ENCODE measurements at regions not wholly inside any gene's neighbourhood (a gene's known extent, or its start where the extent isn't known, plus 50 kb on each side); places are given as distances from the start of the nearest gene placed in this dataset.

DNA sequence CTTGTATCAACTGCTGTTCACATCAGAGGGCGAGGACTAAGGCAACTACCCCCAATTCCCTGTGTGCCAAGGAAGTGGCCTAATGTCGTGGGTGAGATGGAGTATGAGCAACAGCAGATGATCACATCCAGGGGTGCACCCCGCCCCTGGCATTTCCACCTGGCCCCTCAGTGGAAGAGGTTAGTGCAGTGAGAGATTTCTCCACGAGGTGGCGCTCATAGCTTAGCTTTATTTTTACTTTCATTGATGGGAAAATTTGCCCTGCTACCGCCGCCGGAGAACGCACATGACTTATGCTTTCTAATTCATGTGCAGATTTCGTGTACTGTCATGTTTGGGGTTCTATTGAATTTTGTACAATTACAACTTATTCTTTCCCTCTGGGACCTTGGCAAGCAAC, 470.6 kb upstream of the MEX3C start:
- H2AK5ac ChIP-seq (ENCODE audit: insufficient read length, low read length) = no peak overlapping the region
- H3K23ac ChIP-seq (ENCODE audit: insufficient read length, low read depth, low read length) = no peak overlapping the region
- H3K79me1 ChIP-seq (ENCODE audit: insufficient read depth, low read depth, low read length, poor library complexity, severe bottlenecking) = no peaks in the 10 kb centered on the region
- no peaks in the 10 kb centered on the region for H3K79me2 ChIP-seq (ENCODE audit: insufficient read depth, low read length)
- Mint-ChIP-seq H3K4me3 (peak overlapping the region in 1 of 2 experiments; percentile 24; a peak in 1 of 5 replicates), H3K4me1 (peaks cover 5 to 14% of the 10 kb centered on the region in 2 experiments), H3K27ac (no peak overlapping the region), H3K27me3 (ENCODE audit: low read depth) (peaks cover 4% of the 10 kb centered on the region; the same call in 1 of the 2 replicates), H3K9me3 (peaks cover 8 to 13% of the 10 kb centered on the region in 2 experiments; a peak in 4 of 5 replicates), H3K36me3 (ENCODE audit: insufficient read depth in 1 of 3, low read depth in 3 of 3) (peaks cover 0 to 11% (median 0%) of the 10 kb centered on the region in 3 experiments; a peak in 2 of 7 replicates)
- no CpG with 5 or more reads among the region's 10 CpGs for WGBS (ENCODE audit: extremely low coverage, insufficient read length, low lambda C conversion rate)
- H2BK120ac ChIP-seq (ENCODE audit: low read depth, low read length, poor library complexity, severe bottlenecking) = no peak overlapping the region
- TF ChIP-seq, protein P1, sequence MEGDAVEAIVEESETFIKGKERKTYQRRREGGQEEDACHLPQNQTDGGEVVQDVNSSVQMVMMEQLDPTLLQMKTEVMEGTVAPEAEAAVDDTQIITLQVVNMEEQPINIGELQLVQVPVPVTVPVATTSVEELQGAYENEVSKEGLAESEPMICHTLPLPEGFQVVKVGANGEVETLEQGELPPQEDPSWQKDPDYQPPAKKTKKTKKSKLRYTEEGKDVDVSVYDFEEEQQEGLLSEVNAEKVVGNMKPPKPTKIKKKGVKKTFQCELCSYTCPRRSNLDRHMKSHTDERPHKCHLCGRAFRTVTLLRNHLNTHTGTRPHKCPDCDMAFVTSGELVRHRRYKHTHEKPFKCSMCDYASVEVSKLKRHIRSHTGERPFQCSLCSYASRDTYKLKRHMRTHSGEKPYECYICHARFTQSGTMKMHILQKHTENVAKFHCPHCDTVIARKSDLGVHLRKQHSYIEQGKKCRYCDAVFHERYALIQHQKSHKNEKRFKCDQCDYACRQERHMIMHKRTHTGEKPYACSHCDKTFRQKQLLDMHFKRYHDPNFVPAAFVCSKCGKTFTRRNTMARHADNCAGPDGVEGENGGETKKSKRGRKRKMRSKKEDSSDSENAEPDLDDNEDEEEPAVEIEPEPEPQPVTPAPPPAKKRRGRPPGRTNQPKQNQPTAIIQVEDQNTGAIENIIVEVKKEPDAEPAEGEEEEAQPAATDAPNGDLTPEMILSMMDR (conservative IDR thresholded peaks at IDR 0.05) = peak; percentile 90
- no peaks in the 10 kb centered on the region for H3K9me3 ChIP-seq (ENCODE audit: control insufficient read depth, low read depth, low read length)
- no peak overlapping the region for H3K56ac ChIP-seq (ENCODE audit: insufficient read length, low read depth, low read length)
- H4K8ac ChIP-seq (replicated peaks; ENCODE audit: insufficient read length, low read depth, low read length) = no peak overlapping the region
- H3K23me2 ChIP-seq (ENCODE audit: insufficient read length, low read depth, low read length, poor library complexity, severe bottlenecking) = no peaks in the 10 kb centered on the region
- H4K91ac ChIP-seq (ENCODE audit: insufficient read length, low read depth, low read length) = no peak overlapping the region
- H2BK5ac ChIP-seq (ENCODE audit: insufficient read length, low read length) = no peak overlapping the region
- no peak overlapping the region for H3K14ac ChIP-seq (ENCODE audit: insufficient read depth, low read length)
- H3K18ac ChIP-seq (ENCODE audit: insufficient read length, low read depth, low read length) = no peak overlapping the region
- H3K4me1 ChIP-seq (ENCODE audit: insufficient read depth, low read length) = no peaks in the 10 kb centered on the region
- H4K5ac ChIP-seq (ENCODE audit: insufficient read length, low read depth, low read length) = no peak overlapping the region
- H2BK12ac ChIP-seq (ENCODE audit: insufficient read length, low read depth, low read length) = no peak overlapping the region
- no peak overlapping the region for H2AFZ ChIP-seq (ENCODE audit: low read length)
- peak; percentile 68 for DNase-seq
- H3K27me3 ChIP-seq (ENCODE audit: insufficient read depth, low read length) = no peaks in the 10 kb centered on the region
- no peak overlapping the region for H3K27ac ChIP-seq (ENCODE audit: insufficient read length, low read depth, low read length)
- H4K20me1 ChIP-seq (ENCODE audit: control insufficient read depth, insufficient read depth, insufficient read length) = no peaks in the 10 kb centered on the region
- no peak overlapping the region for H3K9ac ChIP-seq (ENCODE audit: extremely low read depth, insufficient read length, low read length)
- no peak overlapping the region for H3K4ac ChIP-seq (ENCODE audit: low read depth, low read length)
- H2BK20ac ChIP-seq (ENCODE audit: low read depth, low read length, poor library complexity, severe bottlenecking) = no peak overlapping the region
- H2BK15ac ChIP-seq (ENCODE audit: low read depth, low read length) = no peak overlapping the region
- H3T11ph ChIP-seq (ENCODE audit: low read length) = no peak overlapping the region
- H3K4me2 ChIP-seq (ENCODE audit: insufficient read depth, insufficient read length, low read length) = no peak overlapping the region
